Activated naive CD8-positive, alpha-beta T cell treated with anti-CD3 and anti-CD28 coated beads, Interleukin-2, amount 10 ng/mL, durations not matched to agents 7 days and 5 days (primary cell): ENCODE measurements at regions not wholly inside any gene's neighbourhood (a gene's known extent, or its start where the extent isn't known, plus 50 kb on each side); places are given as distances from the start of the nearest gene placed in this dataset.
"Not testable (repeated sequence)": the region's sequence is repeated elsewhere in the genome, so short reads cannot be mapped to it uniquely, and the experiment has no call there.

ENCODE experiments used
- ATAC-seq: fragments of 150-1000 bp; cut with Tn5 transposase; one replicate; pipeline ENCODE4 v1.10.0; 2021; ENCODE audit warnings: low read depth, moderate library complexity
- POLR2A ChIA-PET: fragments of 350-600 bp; sonication (Branson Sonifier 250); formaldehyde crosslinking; loops from one replicate; lab custom pipeline; 2021; ENCODE audit warnings: antibody characterized with exemption; lab: Charles Lee
- DNase-seq: peaks from one replicate; pipeline ENCODE4 v3.0.0; 2021
- H3K27ac Mint-ChIP-seq: one replicate; pipeline ENCODE4 v1.8.0; 2022; ENCODE audit warnings: mild to moderate bottlenecking, mixed read lengths
- H3K27me3 Mint-ChIP-seq: one replicate; pipeline ENCODE4 v1.8.0; 2022; ENCODE audit warnings: mild to moderate bottlenecking, moderate library complexity, mixed read lengths
- H3K36me3 Mint-ChIP-seq: one replicate; pipeline ENCODE4 v1.8.0; 2021; ENCODE audit warnings: mild to moderate bottlenecking, mixed read lengths
- H3K4me1 Mint-ChIP-seq: one replicate; pipeline ENCODE4 v1.8.0; 2021; ENCODE audit warnings: mixed read lengths
- H3K4me3 Mint-ChIP-seq: one replicate; pipeline ENCODE4 v1.8.0; 2022; ENCODE audit warnings: mild to moderate bottlenecking, moderate library complexity, mixed read lengths
- H3K9me3 Mint-ChIP-seq: one replicate; pipeline ENCODE4 v1.8.0; 2021; ENCODE audit warnings: mixed read lengths

GRCh38 chr4:101417046-101417445, 69.7 kb upstream of the PPP3CA start:
- no peak for DNase-seq
- Mint-ChIP-seq H3K27ac (no peak overlapping the region), H3K36me3 (peaks cover 13% of the 10 kb centered on the region), H3K27me3 (peaks cover 23% of the 10 kb centered on the region), H3K4me1 (peaks cover 32% of the 10 kb centered on the region), H3K9me3 (peaks cover 4% of the 10 kb centered on the region), H3K4me3 (no peak overlapping the region)
- ATAC-seq: no peak
- POLR2A ChIA-PET: interaction anchor here (1.0 to 3.0 kb wide), 2 partner anchors 70 kb away, joined by 4 to 26 read pairs; partner anchors contain the start of gene PPP3CA

GRCh38 chr4:101415962-101416361, 68.6 kb upstream of the PPP3CA start:
- DNase-seq (no peak), ATAC-seq (no peak)
- Mint-ChIP-seq H3K4me1 (peaks cover 32% of the 10 kb centered on the region), H3K9me3 (peaks cover 4% of the 10 kb centered on the region), H3K36me3 (peaks cover 13% of the 10 kb centered on the region), H3K27me3 (peaks cover 23% of the 10 kb centered on the region), H3K27ac (no peak overlapping the region), H3K4me3 (no peak overlapping the region)
- POLR2A ChIA-PET: interaction anchor here (1.0 kb wide), 1 partner anchor 69 kb away, joined by 4 read pairs; no protein-coding TSS in a partner anchor

- DNase-seq (no peak), ATAC-seq (no peak)
- POLR2A ChIA-PET: no interaction called here
- Mint-ChIP-seq H3K27ac (no peak overlapping the region), H3K27me3 (peaks cover 24% of the 10 kb centered on the region), H3K4me3 (no peak overlapping the region), H3K36me3 (peaks cover 13% of the 10 kb centered on the region), H3K4me1 (peaks cover 21% of the 10 kb centered on the region), H3K9me3 (peaks cover 4% of the 10 kb centered on the region)
Measured at GRCh38 chr4:101414496-101414895, 67.2 kb upstream of the PPP3CA start.

- ATAC-seq: no peak
- H3K9me3 Mint-ChIP-seq: peaks cover 4% of the 10 kb centered on the region
- DNase-seq: no peak
- POLR2A ChIA-PET: no interaction called here
- peaks cover 28% of the 10 kb centered on the region for H3K27me3 Mint-ChIP-seq
- no peak overlapping the region for H3K27ac Mint-ChIP-seq
- H3K4me3 Mint-ChIP-seq: no peak overlapping the region
- peaks cover 5% of the 10 kb centered on the region for H3K4me1 Mint-ChIP-seq
- H3K36me3 Mint-ChIP-seq: peaks cover 13% of the 10 kb centered on the region
Measured at GRCh38 chr4:101411926-101412325, 64.6 kb upstream of the PPP3CA start.

- DNase-seq, ATAC-seq, H3K4me3 Mint-ChIP-seq, H3K9me3 Mint-ChIP-seq, H3K4me1 Mint-ChIP-seq, POLR2A ChIA-PET, H3K27ac Mint-ChIP-seq: not testable (repeated sequence)
- peaks cover 12% of the 10 kb centered on the region for H3K36me3 Mint-ChIP-seq
- peaks cover 28% of the 10 kb centered on the region for H3K27me3 Mint-ChIP-seq
Measured at GRCh38 chr4:101411281-101411910, 64.1 kb upstream of the PPP3CA start.

GRCh38 chr4:101400096-101400495, 52.8 kb upstream of the PPP3CA start:
- ATAC-seq (peak; percentile 97), DNase-seq (no peak)
- Mint-ChIP-seq H3K4me1 (peaks cover 12% of the 10 kb centered on the region), H3K36me3 (peaks cover 6% of the 10 kb centered on the region), H3K27ac (no peak overlapping the region), H3K27me3 (peaks cover 2% of the 10 kb centered on the region), H3K9me3 (peaks cover 2% of the 10 kb centered on the region), H3K4me3 (peak overlapping the region; percentile 34)
- POLR2A ChIA-PET: interaction anchor here (1.0 kb wide), 1 partner anchor 52 kb away, joined by 3 read pairs; the partner anchor contains the start of gene PPP3CA

- Mint-ChIP-seq H3K9me3 (no peaks in the 10 kb centered on the region), H3K27ac (no peak overlapping the region), H3K27me3 (peaks cover 2% of the 10 kb centered on the region), H3K4me3 (no peak overlapping the region), H3K36me3 (peaks cover 2% of the 10 kb centered on the region), H3K4me1 (peaks cover 12% of the 10 kb centered on the region)
- no peak for ATAC-seq
- no peak for DNase-seq
- POLR2A ChIA-PET: no interaction called here
Measured at GRCh38 chr4:101398807-101399206, 51.5 kb upstream of the PPP3CA start.
